UCSD-AML1 (cell line): ENCODE measurements at regions not wholly inside any gene's neighbourhood (a gene's known extent, or its start where the extent isn't known, plus 50 kb on each side); places are given as distances from the start of the nearest gene placed in this dataset.

Experiments
- DNase-seq: peaks from one replicate; lab custom pipeline; 2025; ENCODE audit not compliant: unreplicated experiment; lab: John Stamatoyannopoulos, UW

DNA sequence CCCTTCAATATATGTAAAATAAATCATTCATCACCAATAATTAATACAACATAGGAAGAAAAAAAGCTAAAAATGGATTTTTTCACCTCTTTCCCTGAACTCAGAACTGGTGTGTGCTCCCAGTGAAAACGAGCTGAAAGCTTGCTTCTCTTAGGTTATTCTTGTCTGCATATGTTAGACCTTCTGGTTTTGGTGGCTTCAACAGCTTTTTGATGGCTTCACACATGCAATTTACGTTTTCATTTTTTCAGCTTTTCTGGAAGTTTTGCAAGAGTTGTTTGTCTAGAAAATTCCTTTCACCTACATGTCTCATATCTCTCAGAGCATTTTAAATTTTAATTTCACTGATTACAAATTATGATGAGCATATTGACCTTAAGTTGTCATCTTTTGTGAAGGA is 86.9 kb upstream of the PTCHD4 start:
- no peak for DNase-seq

DNA sequence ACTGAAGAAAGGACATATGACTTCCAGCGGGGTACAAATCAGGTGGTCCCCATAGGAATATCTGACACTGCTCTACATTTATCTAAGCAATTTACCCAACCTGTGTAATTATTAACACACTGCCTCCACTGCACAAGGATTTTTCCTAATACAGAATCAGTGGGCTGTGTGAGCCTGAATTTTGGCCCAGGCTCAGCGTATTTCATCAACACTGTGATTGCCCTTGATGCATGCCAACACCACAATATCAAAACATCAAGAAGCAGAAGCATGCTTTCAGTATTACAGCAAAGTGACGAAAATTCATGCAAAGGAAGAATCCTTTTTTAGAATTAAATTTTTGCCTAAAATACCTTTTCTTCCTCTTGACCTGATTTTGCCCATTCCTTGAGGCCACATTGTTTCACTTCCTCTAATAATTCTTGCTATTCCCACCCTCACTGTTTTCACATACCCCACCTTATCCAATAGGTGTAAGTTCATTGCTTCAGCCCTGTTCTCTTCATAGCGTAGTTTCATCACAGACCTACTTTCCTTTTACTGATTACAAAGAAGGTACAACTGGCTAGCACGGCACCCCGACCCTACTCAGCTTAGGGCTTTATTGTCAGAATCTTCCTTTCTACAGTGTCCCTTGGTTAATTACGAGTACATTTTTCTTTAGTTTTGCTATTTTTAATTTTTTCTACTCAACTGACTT is 83.7 kb upstream of the PTCHD4 start:
- no peak for DNase-seq

DNA sequence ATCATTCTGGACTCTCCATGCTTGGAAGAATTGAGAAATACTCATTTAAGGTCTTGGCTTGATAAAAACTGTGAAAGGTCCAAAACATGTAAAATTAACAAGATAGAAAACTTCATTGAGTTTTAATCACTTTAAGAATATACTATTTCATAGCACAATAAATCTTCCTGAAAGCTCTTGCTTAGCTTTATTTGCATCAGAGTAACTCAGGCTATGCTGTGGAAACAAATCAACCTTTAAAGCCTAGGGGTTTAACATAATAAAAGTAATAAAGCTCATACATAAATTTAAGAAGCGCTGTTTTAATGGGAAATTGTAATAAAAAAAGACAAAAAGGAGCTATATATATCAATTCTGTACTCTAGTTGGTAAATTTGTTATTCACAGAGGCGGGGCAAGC is 77.2 kb upstream of the PTCHD4 start:
- DNase-seq, result no peak

DNA sequence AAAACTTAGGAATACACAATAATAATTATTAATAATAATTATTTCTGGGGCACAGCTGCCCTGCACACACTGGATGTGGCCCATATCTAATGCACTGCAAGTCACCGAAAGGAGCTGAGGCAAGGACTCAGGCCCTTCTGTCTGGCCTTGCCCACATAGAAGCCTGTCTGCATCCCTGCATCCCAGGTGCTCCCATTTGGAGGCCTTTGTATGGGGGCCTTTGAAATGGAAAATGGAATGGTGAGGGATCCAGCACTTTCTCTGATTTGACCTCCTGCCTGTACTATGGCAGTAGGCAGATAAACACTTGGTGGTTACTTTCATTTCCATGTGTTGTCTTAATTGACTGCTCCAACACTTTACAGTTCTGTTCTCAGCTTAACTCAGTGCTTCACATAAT is 75.7 kb upstream of the PTCHD4 start:
- DNase-seq, result peak; percentile 2

DNA sequence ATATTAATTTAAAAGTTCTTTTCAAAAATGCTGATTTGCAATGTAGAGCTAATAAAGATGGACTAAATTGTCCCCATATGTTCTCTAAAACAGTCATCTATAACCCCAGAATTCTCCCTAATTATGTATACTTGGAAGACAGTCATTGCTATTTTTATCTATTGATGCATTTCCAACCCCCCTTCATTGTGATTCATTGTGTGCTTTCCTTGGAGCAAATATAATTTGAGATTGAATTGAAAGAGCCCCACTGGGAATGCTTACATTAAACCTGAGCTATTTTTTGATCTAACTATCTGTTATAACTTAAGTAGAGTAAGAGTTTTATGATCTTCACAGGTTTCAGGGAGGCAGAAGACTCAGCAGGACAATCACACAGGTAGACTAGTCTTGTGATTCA is 73.7 kb upstream of the PTCHD4 start:
- DNase-seq, result no peak

DNA sequence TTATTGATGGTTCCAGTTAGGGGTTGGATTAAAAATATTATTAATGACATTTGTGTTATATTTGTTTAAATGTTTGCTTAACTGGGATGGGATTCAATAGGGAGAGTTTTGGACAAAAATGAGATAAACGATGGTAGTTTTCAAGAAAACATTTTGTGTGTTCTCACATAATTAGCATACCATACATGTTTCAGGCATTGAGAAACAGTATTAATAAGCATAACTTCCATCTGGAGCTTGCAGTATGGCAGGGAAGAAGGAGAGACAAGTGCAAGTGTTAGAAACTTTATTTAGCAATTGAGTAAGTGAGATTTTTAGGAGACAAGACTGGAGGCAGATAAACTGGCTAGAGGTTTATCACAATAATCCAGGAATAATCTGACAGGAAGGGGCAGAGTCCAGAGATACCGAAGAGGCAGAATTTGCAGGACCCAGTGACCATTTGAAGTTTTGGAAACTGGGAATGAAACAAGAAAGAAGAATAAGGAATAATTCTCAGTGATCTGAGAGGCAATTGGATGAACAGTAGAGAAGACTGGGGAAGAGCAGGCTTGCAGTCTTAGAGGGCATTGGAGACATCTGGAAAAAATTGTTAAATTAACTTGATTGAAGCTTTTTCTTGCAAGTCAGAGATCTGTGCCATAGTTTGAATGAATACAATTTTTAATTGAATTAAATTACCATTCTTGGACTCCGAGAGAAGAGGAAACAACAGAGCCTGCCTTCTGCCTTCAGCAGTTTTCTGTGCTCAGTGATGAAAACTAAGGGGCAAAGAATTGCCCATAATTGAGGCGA is 73.0 kb upstream of the PTCHD4 start:
- no peak for DNase-seq

DNA sequence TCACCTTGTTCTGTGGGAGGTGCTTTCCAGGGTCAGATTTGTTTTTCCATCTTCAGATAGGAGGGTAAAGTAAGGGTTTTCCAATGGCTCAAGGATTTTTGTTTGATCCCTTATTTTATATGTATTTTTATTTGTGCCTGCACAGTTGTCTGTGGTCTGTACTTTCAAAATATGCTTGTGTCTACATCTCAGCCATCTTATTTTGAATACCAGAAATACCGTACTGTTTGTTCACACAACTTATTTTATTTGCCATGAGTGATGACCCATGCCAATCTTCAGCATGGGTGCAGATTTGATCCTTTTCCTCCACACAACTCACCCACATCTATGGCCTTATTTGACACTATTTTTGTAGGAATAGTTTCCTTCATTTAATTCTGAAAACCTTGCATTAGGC is 72.2 kb upstream of the PTCHD4 start:
- DNase-seq, result no peak

DNA sequence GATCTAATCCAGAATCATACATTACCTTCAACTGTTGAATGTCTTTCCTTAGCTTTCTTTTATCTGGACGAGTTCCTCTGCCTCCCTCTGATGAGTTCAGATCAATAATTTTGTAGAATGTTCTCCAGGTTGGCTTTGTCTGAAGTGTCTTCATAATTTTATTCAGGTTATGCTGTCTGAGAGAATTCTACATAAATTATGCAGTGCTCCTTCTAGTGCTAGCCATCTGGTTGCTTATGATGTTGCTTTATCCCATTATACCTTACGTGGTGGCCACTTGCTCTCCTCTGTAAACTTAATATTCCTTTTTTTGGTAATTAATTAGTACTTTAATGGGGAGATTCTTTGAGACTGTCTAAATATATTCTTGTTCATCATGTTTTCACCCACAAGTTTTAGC is 67.7 kb upstream of the PTCHD4 start:
- DNase-seq, result no peak

DNA sequence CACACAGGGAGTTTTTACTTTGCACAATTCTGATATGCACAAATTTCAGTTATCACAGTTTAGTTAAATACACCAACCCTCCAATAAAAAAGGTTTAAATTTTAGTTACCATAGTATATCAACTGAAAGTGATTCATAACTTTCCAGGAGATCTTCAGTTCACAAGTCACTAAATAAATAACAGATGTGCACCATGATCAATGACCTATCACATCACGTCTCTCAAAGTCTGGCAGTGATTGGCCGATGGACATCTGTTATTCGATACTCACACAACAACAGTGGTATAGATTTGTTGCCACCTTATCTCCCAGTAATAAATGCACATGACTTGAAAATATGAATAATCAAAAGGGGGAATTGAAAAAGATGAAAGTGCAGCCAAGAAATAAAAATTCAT is 66.8 kb upstream of the PTCHD4 start:
- no peak for DNase-seq

DNA sequence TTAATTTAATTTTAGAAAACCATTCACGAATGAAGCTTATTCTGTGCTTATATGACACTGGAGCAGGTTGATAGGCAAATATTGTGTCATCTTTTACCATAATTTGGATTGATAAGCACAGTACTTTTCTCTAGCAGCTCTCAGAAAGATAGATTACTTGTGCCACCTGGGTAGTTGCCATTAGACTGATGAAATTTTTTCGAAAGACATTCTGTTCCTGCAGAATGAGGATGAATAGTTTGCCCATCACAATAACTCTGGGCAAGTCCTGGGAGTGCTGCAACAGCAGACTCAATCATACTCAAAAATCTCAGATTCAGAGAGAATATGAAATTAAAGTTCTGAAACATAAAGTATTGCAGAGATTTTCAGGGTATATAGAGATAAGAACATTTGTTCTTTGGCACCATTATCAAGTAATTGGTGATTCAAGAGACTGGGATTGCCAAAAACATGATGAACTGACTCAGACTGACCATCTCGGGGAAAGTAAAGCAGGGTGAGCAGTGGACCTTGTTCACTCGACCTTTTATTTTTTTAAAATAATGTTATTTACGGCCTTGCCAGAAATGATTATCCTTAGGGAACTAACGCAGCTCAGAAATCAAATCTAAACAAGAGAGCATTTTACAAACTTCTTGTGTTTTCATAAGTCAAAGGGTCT is 65.8 kb upstream of the PTCHD4 start:
- no peak for DNase-seq

DNA sequence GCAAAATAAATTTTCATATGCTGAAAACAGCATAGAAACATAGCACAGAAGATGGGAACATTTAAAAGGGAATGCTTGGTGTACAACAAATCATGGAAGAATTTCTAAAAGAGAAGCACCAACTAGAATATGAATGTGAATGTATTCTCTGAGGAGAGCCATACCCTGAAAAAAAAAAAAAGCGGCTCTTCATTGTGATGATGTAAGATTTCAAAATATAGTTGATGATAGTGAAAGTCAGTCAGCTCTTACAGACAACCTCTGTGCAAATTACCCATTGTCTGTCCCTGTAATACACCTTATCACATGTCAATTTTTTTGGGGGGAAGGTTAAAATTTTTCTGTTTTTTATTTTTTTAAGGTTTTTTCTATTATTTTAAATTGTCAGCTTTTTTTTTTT is 58.6 kb upstream of the PTCHD4 start:
- no peak for DNase-seq
